Activated CD4-positive, alpha-beta T cell treated with anti-CD3 and anti-CD28 coated beads, Interleukin-2, amount 50 U/mL, for 24 hours (primary cell): ENCODE measurements at regions not wholly inside any gene's neighbourhood (a gene's known extent, or its start where the extent isn't known, plus 50 kb on each side); places are given as distances from the start of the nearest gene placed in this dataset.
"Not testable (repeated sequence)": the region's sequence is repeated elsewhere in the genome, so short reads cannot be mapped to it uniquely, and the experiment has no call there.

Source experiments
- DNase-seq, 2 donors: peaks; one replicate each; pipeline ENCODE4 v3.0.0-alpha.2; 2020; ENCODE audit warnings: low read depth in 1 of 2, low spot score in 1 of 2

- no peak for DNase-seq
These were observed 231.9 kb upstream of the FN1 start for GRCh38 chr2:215667585-215668377.

- no peak for DNase-seq
These were observed 229.1 kb upstream of the FN1 start for GRCh38 chr2:215664847-215665525.

GRCh38 chr2:215662715-215663114 lies 226.8 kb upstream of the FN1 start:
- no peak for DNase-seq

DNA sequence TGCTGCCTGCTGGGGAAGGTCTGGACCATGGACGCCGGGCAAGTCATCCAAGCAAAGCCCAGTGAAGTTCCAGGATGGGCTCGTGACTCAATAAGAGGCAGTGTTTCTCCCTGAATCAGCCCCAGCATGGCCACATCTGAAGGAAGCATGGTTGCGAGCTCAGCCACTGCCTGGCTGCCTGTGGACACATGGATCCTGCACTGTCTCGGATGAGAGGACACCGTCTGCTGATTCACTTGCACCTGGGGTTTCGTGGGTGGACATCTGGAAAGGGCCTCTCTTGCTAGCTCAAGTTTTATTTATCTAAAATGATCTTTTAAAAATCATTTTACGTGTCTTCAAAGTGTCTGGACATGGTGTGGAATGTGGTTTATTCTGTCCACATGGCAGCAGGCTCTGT lies 224.8 kb upstream of the FN1 start:
- DNase-seq, result no peak

DNA sequence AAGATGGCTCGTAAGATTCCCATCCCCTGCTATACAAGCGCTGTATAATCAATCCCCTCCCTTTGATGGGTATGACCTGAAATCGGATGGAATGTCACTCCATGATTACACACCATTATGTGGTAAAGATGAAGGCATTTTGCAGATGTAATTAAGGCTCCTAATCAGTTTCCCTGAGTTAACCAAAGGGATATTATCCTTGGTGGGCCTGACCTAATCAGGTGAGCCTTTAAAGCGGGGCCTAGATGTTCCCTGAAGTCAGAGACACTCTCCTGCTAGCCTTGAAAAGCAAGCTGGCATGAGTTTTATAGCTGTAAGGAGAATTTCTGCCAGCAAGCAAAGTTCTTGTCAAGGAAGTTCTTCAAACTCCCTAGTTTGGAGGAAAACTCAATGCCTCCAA lies 223.8 kb upstream of the FN1 start:
- no peak for DNase-seq

DNA sequence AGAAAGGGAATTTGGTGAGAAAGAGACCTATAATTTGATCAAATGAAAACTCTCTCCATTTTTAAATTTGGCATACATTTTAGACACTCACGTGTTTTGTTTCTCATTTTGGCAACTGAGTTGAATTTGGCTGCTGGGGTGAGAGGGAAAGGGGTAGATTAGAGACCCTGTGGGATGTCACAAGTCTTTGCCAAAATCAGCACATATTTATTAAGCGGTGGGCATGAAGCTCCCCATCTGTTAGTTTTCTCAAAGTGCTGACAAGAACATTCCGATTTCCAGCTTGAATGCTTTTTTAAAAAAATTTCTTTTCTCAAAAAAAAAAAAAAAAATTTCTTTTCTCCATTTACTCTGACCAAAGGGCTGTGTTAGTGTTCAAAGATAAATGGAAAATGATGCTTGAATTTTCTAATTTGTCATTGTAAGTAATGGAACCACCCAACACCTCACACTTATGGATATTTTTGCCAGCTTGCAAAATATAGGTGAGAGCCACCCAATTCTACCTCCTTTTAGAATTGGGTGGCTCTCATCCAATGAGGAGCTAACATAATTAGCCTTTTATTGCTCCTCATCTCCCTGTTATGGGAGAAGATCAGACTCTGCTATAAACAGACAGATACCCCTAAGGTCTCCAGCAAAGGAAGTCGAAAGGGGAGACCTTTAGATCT lies 222.9 kb upstream of the FN1 start:
- no peak for DNase-seq

GRCh38 chr2:215657844-215658243 lies 222.0 kb upstream of the FN1 start:
- no peak for DNase-seq

- no peak for DNase-seq
These were observed 218.4 kb upstream of the FN1 start for GRCh38 chr2:215654148-215654819.

DNA sequence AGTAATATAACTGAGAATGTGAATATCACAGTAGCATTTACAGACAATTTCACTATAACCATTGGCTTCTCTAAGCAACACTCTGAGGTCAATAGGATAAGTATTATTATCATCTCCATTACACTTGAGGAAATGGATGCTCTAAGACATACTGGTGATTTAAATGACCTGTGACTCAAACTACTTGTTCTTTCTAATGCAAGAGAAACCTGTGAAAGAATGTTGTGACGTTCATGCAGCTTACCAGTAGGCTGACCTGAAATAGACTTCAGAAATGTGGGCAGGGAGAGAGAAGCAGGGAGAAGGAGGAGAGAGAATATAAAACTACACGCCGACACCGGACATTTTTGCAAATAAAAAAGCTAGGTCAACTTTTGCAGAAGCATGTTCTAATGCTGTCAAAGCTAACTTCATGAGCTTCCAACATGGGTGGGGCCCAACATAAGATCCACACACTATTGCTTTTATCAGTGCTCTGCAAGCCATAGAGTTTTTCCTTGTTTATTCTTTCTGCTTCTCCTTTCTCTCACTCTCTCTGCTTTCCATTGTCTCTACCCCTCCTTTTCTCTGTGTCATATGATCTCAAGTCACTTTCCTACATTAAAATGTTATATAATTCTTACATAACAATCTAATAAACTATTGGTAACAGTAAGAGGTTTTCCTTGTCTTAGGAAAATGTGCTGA lies 217.6 kb upstream of the FN1 start:
- DNase-seq, result no peak

DNA sequence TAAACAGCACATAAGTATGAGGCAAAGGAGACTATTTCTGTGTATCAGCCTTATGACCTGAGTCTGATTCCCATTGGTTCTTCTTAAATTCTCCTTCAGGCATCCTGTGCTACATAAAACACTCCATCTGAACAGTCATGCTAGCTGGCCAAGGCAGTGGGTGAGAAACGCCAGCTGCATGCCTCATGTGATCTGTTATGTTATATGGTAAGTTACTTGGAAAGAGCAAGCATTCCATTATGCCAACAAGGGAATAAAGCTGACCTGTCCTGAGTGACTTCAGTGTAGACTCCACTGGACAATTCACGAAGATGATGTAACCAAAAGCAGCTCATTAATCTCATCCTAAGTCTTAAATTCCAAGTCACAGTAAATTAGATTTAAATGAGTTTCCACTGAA lies 216.5 kb upstream of the FN1 start:
- no peak for DNase-seq

DNA sequence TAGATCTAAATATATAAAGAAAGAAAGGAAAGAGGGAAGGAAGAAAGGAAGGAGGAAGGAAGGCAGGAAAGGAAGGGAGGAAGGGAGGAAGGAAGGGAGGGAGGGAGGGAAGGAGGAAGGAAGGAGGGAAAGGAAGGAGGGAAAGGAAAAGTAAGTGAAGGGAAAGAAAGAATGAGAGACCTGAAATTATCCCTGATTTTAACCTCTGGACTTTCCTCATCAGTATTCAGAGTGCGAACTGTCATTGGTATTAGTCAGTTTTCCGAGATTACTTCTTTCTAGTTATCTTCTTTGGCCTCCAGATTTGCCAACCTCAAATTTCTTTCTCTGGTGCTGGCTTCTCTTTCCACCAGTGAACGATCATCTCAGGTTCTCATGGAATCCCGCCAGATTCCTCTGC lies 215.5 kb upstream of the FN1 start:
- DNase-seq, result no peak

GRCh38 chr2:215644233-215644897 lies 208.5 kb upstream of the FN1 start:
- DNase-seq, result no peak

GRCh38 chr2:215638687-215639086 lies 202.8 kb upstream of the FN1 start:
- DNase-seq, result no peak

- DNase-seq, result no peak
These were observed 201.8 kb upstream of the FN1 start for GRCh38 chr2:215637651-215638050.

DNA sequence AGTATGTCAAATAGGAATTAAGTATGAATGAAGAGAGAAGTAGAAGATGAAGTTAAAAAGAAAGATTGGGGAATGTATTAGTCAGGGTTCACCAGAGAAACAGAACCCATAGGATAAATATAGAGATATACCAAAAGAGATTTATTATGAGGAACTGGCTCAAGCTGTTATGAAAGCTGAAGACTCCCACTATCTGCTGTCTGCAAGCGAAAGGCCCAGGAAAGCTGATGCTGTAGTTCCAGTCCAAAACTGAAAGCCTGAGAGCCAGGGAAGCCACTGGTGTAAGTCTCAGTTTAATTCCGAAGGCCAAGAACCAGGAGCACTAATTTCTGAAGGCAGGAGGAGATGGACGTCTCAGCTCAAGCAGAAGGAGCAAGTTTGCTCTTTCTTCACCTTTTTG lies 200.9 kb upstream of the FN1 start:
- DNase-seq, result no peak

DNA sequence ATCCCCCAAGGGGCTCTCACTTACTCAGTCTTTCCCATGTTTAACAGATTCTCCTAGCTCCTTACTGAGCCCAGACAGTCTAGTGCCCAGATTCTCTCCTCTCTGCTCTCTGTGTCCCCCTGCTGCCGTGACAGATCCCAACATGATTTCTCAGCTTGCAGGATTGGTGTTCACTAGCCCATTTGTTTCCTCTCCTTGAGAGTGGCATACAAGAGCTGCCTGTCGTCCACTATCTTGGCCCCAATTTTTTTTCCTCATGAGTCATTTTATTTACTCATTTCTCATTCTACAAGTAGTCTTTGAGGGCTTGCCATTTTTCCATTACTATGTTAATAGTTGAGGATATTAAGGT lies 199.9 kb upstream of the FN1 start:
- DNase-seq, result no peak

- DNase-seq, result no peak
These were observed 199.4 kb upstream of the FN1 start for GRCh38 chr2:215635071-215635787.

GRCh38 chr2:215633360-215633759 lies 197.5 kb upstream of the FN1 start:
- no peak for DNase-seq

- DNase-seq, result no peak
These were observed 195.8 kb upstream of the FN1 start for GRCh38 chr2:215631696-215632095.

- not testable (repeated sequence) for DNase-seq
These were observed 194.9 kb upstream of the FN1 start for GRCh38 chr2:215630796-215631195.
